Activated naive CD8-positive, alpha-beta T cell treated with anti-CD3 and anti-CD28 coated beads for 36 hours (primary cell): ENCODE measurements at regions not wholly inside any gene's neighbourhood (a gene's known extent, or its start where the extent isn't known, plus 50 kb on each side); places are given as distances from the start of the nearest gene placed in this dataset.
"Not testable (repeated sequence)": the region's sequence is repeated elsewhere in the genome, so short reads cannot be mapped to it uniquely, and the experiment has no call there.

Experiments
- DNase-seq: peaks from one replicate; pipeline ENCODE4 v3.0.0; 2021
- H3K27ac Mint-ChIP-seq: one replicate; pipeline ENCODE4 v1.8.0; 2022; ENCODE audit warnings: mild to moderate bottlenecking, moderate library complexity, mixed read lengths
- H3K27me3 Mint-ChIP-seq: one replicate; pipeline ENCODE4 v1.8.0; 2022; ENCODE audit warnings: mild to moderate bottlenecking, mixed read lengths
- H3K36me3 Mint-ChIP-seq: one replicate; pipeline ENCODE4 v1.8.0; 2021; ENCODE audit warnings: mild to moderate bottlenecking, mixed read lengths
- H3K4me1 Mint-ChIP-seq: one replicate; pipeline ENCODE4 v1.8.0; 2021; ENCODE audit warnings: mixed read lengths
- H3K4me3 Mint-ChIP-seq: one replicate; pipeline ENCODE4 v1.8.0; 2022; ENCODE audit warnings: mild to moderate bottlenecking, moderate library complexity, mixed read lengths
- H3K9me3 Mint-ChIP-seq: one replicate; pipeline ENCODE4 v1.8.0; 2022; ENCODE audit warnings: mixed read lengths

DNA sequence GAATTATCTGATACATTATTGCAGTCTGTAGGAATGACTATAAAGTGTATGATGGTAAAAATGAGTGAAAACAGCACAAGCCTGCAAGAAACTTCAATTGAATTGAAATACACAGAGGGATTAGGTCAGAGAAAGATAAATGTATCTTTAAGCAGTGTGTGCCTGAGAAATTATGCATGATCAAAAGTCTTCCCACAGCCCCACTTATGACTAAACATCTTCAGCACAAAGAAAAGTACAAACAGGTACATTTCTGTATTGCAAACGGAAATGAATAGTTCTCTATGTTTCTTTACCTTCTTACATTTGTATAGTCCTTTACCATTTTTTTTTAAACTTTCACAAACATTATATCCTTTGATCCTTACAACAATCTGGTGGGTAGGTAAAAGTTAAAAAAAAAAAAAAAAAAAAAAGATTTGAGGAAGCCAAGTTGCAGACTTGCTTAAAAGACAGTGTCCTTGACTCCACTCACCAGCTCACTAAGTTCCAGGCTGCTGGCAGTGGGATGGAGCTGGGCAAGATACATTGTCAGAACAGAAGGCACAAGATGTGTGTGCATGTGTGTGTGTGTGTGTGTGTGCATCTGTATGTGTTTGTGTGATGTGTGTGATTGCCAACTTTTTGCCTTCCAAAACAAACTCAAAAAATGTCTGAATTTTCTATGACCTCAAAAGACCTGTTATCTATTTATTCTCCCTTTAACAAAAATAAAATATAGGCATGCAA lies 423.7 kb upstream of the ACVR2A start:
- Mint-ChIP-seq H3K9me3 (no peaks in the 10 kb centered on the region), H3K27ac (no peak overlapping the region), H3K4me1 (peaks cover 3% of the 10 kb centered on the region), H3K36me3 (no peaks in the 10 kb centered on the region), H3K27me3 (peaks cover 3% of the 10 kb centered on the region), H3K4me3 (no peak overlapping the region)
- DNase-seq, result no peak

DNA sequence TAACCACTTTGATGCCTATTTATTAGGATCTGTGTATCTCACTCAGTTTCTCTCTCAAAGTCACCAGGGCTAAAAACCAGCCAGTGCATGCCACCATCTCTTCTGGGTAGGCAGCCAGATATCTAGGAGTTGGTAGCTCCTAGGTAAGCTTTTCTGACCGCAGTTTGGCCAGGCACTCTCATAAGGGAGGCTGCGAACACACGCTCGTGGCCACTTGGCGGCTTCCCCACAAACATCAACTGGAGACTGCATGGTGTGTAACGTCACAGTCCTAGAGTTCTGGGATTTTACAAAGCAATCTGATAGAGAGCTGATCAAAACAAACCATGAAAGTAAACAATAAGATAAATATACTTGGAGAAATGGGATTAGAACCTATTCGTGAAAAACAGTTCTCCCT lies 424.3 kb upstream of the ACVR2A start:
- Mint-ChIP-seq H3K27me3 (peaks cover 3% of the 10 kb centered on the region), H3K9me3 (no peaks in the 10 kb centered on the region), H3K27ac (no peak overlapping the region), H3K4me1 (peaks cover 3% of the 10 kb centered on the region), H3K4me3 (no peak overlapping the region), H3K36me3 (no peaks in the 10 kb centered on the region)
- no peak for DNase-seq

DNA sequence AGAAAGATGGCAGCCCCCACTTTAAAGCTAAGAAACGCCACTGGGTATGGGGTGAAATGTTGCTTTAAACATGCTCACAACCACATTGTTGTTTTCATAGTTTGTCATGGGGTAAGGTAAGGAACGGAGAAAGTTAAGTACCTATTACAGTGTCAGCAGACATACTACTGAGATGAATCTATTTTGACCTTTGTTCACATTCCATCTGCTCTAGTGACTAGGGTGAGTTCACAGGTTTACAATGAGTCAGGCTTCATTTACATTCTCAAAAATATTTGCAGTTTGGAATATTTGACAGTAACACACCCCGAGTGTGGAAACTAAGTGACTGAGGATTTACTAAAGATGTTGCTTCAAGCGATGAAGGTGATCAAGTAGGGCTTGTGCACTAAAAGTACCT lies 428.7 kb upstream of the ACVR2A start:
- peaks cover 14% of the 10 kb centered on the region for H3K9me3 Mint-ChIP-seq
- no peak overlapping the region for H3K27ac Mint-ChIP-seq
- DNase-seq, result no peak
- peaks cover 3% of the 10 kb centered on the region for H3K4me1 Mint-ChIP-seq
- peaks cover 1% of the 10 kb centered on the region for H3K36me3 Mint-ChIP-seq
- H3K27me3 Mint-ChIP-seq, result no peaks in the 10 kb centered on the region
- H3K4me3 Mint-ChIP-seq, result no peak overlapping the region

DNA sequence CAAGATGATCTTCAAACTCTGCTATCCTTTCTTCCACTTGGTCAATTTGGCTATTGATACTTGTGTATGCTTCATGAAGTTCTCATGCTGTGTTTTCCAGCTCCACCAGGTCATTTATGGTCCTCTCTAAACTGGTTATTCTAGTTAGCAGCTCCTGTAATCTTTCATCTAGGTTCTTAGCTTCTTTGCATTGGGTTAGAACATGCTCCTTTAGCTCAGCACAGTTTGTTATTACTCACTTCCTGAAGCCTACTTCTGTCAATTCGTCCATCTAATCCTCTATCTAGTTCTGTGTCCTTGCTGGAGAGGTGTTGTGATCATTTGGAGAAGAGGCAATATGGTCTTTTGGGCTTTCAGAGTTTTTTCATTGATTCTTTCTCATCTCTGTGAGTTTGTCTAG lies 430.2 kb upstream of the ACVR2A start:
- not testable (repeated sequence) for H3K27me3 Mint-ChIP-seq, H3K4me1 Mint-ChIP-seq, H3K27ac Mint-ChIP-seq, DNase-seq, H3K36me3 Mint-ChIP-seq, H3K4me3 Mint-ChIP-seq
- H3K9me3 Mint-ChIP-seq, result peaks cover 17% of the 10 kb centered on the region

DNA sequence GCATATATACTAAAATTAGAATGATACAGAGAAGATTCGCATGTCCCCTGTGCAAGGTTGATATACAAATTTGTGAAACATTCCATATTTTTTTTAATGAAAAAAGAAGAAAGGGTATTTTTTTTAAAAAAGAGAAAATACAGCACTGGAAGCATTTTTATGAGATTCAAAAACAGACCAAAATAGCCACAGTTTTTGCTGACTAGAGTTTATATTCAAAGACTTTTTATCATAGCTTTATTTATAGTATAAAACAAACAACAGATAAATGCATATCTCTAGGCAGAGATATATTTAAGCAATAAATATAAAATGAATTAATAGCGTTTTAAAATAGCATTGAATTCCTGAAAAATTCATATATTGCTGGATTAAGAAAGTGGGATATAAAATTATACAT lies 436.5 kb upstream of the ACVR2A start:
- Mint-ChIP-seq H3K36me3 (peaks cover 1% of the 10 kb centered on the region), H3K27ac (no peak overlapping the region), H3K27me3 (no peaks in the 10 kb centered on the region), H3K9me3 (peaks cover 9% of the 10 kb centered on the region), H3K4me3 (no peak overlapping the region), H3K4me1 (no peaks in the 10 kb centered on the region)
- DNase-seq, result no peak

DNA sequence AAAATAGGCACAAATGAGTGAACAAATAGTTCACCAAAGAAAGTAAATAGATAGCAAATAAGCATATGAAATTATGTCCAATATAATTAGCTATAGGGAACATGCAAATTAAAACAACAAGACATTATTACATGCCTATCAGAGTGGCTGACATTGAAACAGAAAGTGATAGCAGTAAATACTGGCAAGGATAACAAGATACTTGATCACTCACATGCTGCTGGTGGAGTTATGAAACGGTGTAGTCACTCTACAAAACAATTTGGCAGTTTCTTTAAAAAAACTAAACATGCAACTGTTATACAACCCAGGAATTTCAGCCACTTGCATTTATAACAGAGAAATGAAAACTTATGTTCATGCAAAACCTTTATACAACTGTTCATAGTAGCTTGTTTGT lies 439.2 kb upstream of the ACVR2A start:
- H3K27me3 Mint-ChIP-seq, result no peaks in the 10 kb centered on the region
- no peaks in the 10 kb centered on the region for H3K36me3 Mint-ChIP-seq
- H3K4me3 Mint-ChIP-seq, result no peak overlapping the region
- H3K9me3 Mint-ChIP-seq, result no peaks in the 10 kb centered on the region
- no peaks in the 10 kb centered on the region for H3K4me1 Mint-ChIP-seq
- no peak for DNase-seq
- H3K27ac Mint-ChIP-seq, result no peak overlapping the region

DNA sequence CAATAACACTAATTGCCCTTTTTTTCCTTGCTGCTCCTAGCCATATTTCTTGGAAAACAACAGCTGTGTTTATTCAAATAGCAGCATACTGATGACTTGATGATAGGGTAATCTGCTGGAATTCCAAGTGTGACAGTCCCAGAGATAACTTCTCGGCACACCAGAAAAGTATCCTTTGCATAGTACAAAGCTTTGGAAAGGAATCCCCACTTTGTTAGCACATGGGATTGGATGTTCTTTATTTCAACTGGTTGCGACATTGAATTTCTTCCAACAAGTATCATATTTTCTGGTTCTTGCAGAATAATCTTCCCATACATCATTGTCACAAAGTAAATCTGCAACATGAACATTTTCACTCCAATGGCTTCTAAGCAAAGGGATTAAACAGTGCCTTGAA lies 445.8 kb upstream of the ACVR2A start:
- no peak overlapping the region for H3K4me3 Mint-ChIP-seq
- H3K36me3 Mint-ChIP-seq, result no peaks in the 10 kb centered on the region
- DNase-seq, result no peak
- H3K27ac Mint-ChIP-seq, result no peak overlapping the region
- no peaks in the 10 kb centered on the region for H3K4me1 Mint-ChIP-seq
- H3K27me3 Mint-ChIP-seq, result no peaks in the 10 kb centered on the region
- no peaks in the 10 kb centered on the region for H3K9me3 Mint-ChIP-seq

DNA sequence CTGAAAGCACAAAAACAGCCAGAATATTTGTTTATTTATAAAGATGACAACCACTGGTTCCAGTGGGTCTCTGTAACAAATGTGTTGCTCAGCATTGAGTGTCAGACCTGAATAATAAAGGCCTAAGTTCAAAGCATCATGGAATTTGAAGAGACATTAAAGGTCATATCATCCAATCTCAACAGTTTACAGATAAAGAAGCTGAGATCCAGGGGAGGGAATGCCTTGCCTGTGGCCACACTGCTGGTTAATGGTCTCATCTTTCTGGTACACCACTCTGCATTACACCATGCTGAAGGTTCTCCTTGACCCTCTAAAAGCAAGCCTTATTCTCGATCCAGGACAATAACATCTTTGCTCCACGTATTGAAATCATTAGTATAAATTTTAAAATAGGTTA lies 446.5 kb upstream of the ACVR2A start:
- DNase-seq, result no peak
- no peaks in the 10 kb centered on the region for H3K9me3 Mint-ChIP-seq
- no peaks in the 10 kb centered on the region for H3K27me3 Mint-ChIP-seq
- no peaks in the 10 kb centered on the region for H3K36me3 Mint-ChIP-seq
- H3K4me3 Mint-ChIP-seq, result no peak overlapping the region
- H3K27ac Mint-ChIP-seq, result no peak overlapping the region
- no peaks in the 10 kb centered on the region for H3K4me1 Mint-ChIP-seq

DNA sequence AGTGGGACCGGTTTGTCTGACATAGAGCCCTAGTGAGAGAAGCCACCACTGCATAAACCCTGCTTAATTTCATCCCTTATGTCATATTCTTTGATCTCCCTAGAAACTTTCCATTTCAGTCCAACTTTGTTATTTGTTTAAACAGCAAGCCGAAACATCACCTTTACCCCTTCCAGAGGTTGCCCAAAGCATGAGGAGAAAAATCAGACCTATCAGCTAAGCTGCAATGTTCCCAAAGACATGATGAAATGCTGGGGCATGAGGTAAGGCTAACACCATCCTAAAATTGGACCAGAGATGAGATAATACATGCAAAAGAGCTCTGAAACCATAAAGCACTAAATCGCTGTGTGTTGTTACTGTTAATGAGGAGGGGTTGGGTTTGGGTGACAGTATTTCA lies 447.9 kb upstream of the ACVR2A start:
- Mint-ChIP-seq H3K4me1 (no peaks in the 10 kb centered on the region), H3K4me3 (no peak overlapping the region), H3K9me3 (no peaks in the 10 kb centered on the region), H3K36me3 (no peaks in the 10 kb centered on the region), H3K27ac (no peak overlapping the region), H3K27me3 (no peaks in the 10 kb centered on the region)
- DNase-seq, result no peak

DNA sequence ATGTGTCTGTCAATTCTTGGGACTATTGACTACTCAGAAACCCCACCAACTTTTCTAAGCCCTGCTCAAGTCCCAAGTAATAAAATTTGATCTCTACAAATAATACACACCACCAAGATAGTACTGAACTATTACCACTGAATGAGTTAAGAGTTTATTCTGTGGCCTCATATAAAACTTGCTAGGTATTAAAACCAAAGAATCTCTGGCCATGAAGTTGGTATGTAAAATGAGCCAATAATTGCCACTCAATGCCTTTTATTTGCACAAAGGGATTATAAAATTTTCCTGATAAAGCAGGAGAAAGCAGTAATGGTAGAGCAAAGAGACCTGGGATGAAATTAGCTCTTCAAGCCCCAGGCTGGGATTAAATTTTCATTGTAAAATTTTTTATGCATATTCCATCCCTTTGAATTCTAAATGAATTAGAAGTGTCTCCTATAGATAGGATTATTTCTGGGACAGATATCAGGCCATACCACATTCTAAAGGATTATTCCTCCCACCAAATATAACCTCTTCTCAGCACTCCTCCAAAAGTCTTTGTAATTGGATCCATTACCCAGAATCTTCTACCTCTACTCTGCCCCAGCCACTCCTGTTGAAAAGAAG lies 450.5 kb upstream of the ACVR2A start:
- DNase-seq, result no peak
- H3K9me3 Mint-ChIP-seq, result no peaks in the 10 kb centered on the region
- H3K4me3 Mint-ChIP-seq, result no peak overlapping the region
- H3K36me3 Mint-ChIP-seq, result no peaks in the 10 kb centered on the region
- no peaks in the 10 kb centered on the region for H3K27me3 Mint-ChIP-seq
- H3K27ac Mint-ChIP-seq, result no peak overlapping the region
- no peaks in the 10 kb centered on the region for H3K4me1 Mint-ChIP-seq

DNA sequence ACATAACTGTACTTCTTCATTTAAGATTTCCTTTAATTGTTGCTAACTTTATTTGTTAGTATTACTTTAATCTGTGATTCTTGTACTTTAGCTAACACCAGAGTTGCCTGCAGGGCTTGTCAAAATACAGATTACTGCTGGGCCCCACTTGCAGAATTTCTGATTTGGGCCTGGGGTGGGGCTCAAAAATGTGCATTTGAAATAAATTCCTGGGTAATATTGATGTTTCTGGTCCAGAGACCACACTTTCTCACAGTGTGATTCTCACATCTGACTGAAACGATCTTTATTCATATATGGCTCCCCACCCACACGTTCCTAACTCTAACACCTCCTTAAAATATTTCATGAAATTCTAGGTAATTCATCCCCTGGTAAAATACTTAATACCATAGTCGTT lies 452.6 kb upstream of the ACVR2A start:
- H3K4me3 Mint-ChIP-seq, result no peak overlapping the region
- no peak overlapping the region for H3K27ac Mint-ChIP-seq
- no peaks in the 10 kb centered on the region for H3K36me3 Mint-ChIP-seq
- no peak for DNase-seq
- no peaks in the 10 kb centered on the region for H3K4me1 Mint-ChIP-seq
- H3K9me3 Mint-ChIP-seq, result no peaks in the 10 kb centered on the region
- no peaks in the 10 kb centered on the region for H3K27me3 Mint-ChIP-seq

DNA sequence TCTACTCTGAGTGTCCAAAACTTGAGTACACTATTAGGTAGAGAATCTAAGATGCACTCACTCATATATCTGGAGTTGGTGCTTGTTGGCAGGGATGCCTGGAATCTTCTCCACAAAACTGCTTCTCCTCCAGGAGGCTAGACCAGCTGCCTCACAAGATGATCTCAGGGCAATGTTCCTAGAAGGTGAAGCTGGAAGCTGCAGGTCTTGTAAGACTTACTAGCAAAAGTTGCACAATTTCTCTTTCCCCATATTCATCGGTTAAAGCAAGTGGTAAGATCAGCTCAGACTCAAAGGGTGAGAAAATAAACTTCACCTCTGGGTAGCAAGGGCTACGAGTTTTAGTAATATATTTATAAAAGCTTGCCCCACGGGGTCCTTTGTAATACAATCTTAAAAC lies 454.4 kb upstream of the ACVR2A start:
- Mint-ChIP-seq H3K27me3 (no peaks in the 10 kb centered on the region), H3K27ac (no peak overlapping the region), H3K4me3 (no peak overlapping the region), H3K36me3 (no peaks in the 10 kb centered on the region), H3K4me1 (no peaks in the 10 kb centered on the region), H3K9me3 (no peaks in the 10 kb centered on the region)
- no peak for DNase-seq

DNA sequence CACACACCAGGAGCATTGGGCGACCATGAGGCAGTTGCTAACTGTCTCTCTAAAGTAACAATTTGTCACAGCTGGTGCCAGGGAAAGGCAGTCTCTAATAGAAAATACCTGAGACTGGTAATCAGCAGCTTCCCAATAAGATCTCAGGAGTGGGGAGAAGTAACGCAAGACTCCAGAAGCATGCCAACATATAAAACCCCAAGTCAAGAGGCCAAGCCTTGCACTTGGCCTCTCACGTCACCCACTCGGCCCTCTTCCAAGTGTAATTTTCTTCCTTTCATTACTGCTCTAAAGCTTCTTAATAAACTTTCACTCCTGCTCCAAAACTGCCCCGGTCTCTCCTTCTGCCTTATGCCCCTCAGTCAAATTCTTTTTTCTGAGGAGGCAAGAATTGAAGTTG lies 455.6 kb upstream of the ACVR2A start:
- Mint-ChIP-seq H3K4me3 (no peak overlapping the region), H3K27me3 (no peaks in the 10 kb centered on the region)

DNA sequence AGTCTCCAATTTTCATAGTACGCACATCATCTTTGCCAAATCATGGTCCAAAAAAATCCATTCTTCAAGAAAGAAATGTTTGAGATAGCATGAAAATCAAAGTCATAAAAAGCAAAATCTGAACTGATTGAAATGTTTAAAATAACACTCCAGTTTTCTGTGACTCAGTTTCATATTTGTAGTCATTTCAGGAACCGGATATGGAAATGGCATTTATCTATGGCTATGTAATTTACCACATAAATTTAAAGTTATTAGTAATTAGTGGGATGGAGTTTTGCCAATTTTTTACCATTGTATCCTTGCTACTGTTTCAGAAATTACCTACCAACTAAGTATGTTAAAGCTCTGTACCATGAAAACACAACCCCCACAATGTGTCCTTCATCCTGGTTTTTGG lies 456.6 kb upstream of the ACVR2A start:
- Mint-ChIP-seq H3K27ac (no peak overlapping the region), H3K36me3 (no peaks in the 10 kb centered on the region), H3K4me1 (no peaks in the 10 kb centered on the region), H3K27me3 (no peaks in the 10 kb centered on the region), H3K9me3 (no peaks in the 10 kb centered on the region), H3K4me3 (no peak overlapping the region)
- DNase-seq, result no peak

More for the DNA sequence above, 455.6 kb upstream of the ACVR2A start:
- Mint-ChIP-seq H3K4me1 (no peaks in the 10 kb centered on the region), H3K27ac (no peak overlapping the region), H3K9me3 (no peaks in the 10 kb centered on the region), H3K36me3 (no peaks in the 10 kb centered on the region)
- no peak for DNase-seq

DNA sequence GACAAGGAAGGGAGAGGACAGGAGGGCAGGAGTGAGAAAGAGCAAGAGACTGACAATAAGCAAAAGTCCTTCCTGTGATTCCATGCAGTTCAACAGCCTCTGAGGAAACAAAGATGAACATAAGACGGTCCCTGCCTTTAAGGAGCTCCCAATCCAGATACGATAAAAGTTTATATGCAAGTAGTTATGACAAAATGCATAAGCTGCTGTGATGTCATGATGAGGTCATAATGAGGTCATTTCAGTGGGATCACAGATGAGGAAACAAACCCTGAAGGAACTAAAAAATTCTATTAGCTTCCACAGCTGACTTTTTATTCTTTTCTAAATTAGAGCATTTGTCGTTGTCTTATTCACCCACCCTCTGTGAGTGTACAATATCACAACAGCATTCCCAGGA lies 458.5 kb upstream of the ACVR2A start:
- DNase-seq, result no peak
- Mint-ChIP-seq H3K4me3 (no peak overlapping the region), H3K27ac (no peak overlapping the region), H3K9me3 (no peaks in the 10 kb centered on the region), H3K27me3 (no peaks in the 10 kb centered on the region), H3K36me3 (no peaks in the 10 kb centered on the region), H3K4me1 (no peaks in the 10 kb centered on the region)

DNA sequence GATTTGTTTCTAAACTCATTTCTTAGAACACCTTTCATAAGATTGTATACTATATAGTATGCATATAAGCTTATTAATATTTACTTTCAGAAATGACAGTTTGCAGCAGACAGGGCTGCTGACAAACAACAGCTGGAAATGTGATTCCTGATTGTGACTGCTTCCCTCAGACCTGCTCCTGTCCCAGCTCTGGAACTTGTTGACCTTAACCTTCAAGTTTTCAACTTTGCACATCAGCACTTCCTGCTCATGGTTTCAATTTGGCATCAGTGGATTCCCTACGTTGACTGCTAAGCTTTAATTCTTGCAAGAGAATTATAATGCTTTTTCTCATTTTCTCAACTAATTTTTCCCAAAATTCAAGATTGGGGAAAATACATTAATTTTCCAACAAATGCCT lies 459.2 kb upstream of the ACVR2A start:
- DNase-seq, result no peak
- Mint-ChIP-seq H3K4me1 (no peaks in the 10 kb centered on the region), H3K36me3 (no peaks in the 10 kb centered on the region), H3K27ac (no peak overlapping the region), H3K9me3 (no peaks in the 10 kb centered on the region), H3K4me3 (no peak overlapping the region), H3K27me3 (no peaks in the 10 kb centered on the region)
